ENCODE measurements at regions not wholly inside any gene's neighbourhood (a gene's known extent, or its start where the extent isn't known, plus 50 kb on each side); places are given as distances from the start of the nearest gene placed in this dataset.
"Not testable (repeated sequence)": the region's sequence is repeated elsewhere in the genome, so short reads cannot be mapped to it uniquely, and the experiment has no call there.

- no peak for ATAC-seq
- intact Hi-C loops (cut with DNase I): no loop called here
- DNase-seq (ENCODE audit: low spot score): no peak
Observed at GRCh38 chr9:80794197-80794596, 895.1 kb downstream of the TLE1 start.

- DNase-seq (ENCODE audit: low spot score): no peak
- ATAC-seq: no peak
- intact Hi-C loops (cut with DNase I): no loop called here
Observed at GRCh38 chr9:80793706-80794105, 895.6 kb downstream of the TLE1 start.

- ATAC-seq (no peak), DNase-seq (ENCODE audit: low spot score) (no peak)
- intact Hi-C loops (cut with DNase I): no loop called here
Observed at GRCh38 chr9:80792726-80793125, 896.6 kb downstream of the TLE1 start.

- ATAC-seq (no peak), DNase-seq (ENCODE audit: low spot score) (no peak)
- intact Hi-C loops (cut with DNase I): no loop called here
Observed at GRCh38 chr9:80791836-80792235, 897.5 kb downstream of the TLE1 start.

- intact Hi-C loops (cut with DNase I): no loop called here
- ATAC-seq: no peak
- DNase-seq (ENCODE audit: low spot score): no peak
Observed at GRCh38 chr9:80790764-80791163, 898.6 kb downstream of the TLE1 start.

GRCh38 chr9:80789831-80790230 lies 899.5 kb downstream of the TLE1 start:
- ATAC-seq: no peak
- intact Hi-C loops (cut with DNase I): no loop called here
- no peak for DNase-seq (ENCODE audit: low spot score)

GRCh38 chr9:80787636-80788035 lies 901.7 kb downstream of the TLE1 start:
- DNase-seq (ENCODE audit: low spot score) (no peak), ATAC-seq (no peak)
- intact Hi-C loops (cut with DNase I): no loop called here

GRCh38 chr9:80784647-80785046 lies 904.7 kb downstream of the TLE1 start:
- no peak for ATAC-seq
- DNase-seq (ENCODE audit: low spot score): no peak
- intact Hi-C loops (cut with DNase I): no loop called here

- intact Hi-C loops (cut with DNase I): no loop called here
- DNase-seq (ENCODE audit: low spot score) (no peak), ATAC-seq (no peak)
Observed at GRCh38 chr9:80775971-80776370, 913.4 kb downstream of the TLE1 start.

- no peak for DNase-seq (ENCODE audit: low spot score)
- intact Hi-C loops (cut with DNase I): no loop called here
- no peak for ATAC-seq
Observed at GRCh38 chr9:80775530-80775929, 913.8 kb downstream of the TLE1 start.

GRCh38 chr9:80771555-80772347 lies 917.6 kb downstream of the TLE1 start:
- no peak for ATAC-seq

GRCh38 chr9:80763536-80763935 lies 925.8 kb downstream of the TLE1 start:
- intact Hi-C loops (cut with DNase I): no loop called here
- no peak for ATAC-seq
- no peak for DNase-seq (ENCODE audit: low spot score)

More at GRCh38 chr9:80771555-80772347, 917.6 kb downstream of the TLE1 start:
- no peak for DNase-seq (ENCODE audit: low spot score)
- intact Hi-C loops (cut with DNase I): no loop called here

GRCh38 chr9:80755586-80755985 lies 933.8 kb downstream of the TLE1 start:
- no peak for DNase-seq (ENCODE audit: low spot score)
- intact Hi-C loops (cut with DNase I): no loop called here
- ATAC-seq: no peak

- ATAC-seq; DNase-seq (ENCODE audit: low spot score); intact Hi-C loops (cut with DNase I): not testable (repeated sequence)
Observed at GRCh38 chr9:80747056-80747455, 942.3 kb downstream of the TLE1 start.

GRCh38 chr9:80732506-80732905 lies 956.8 kb downstream of the TLE1 start:
- intact Hi-C loops (cut with DNase I): no loop called here
- ATAC-seq: no peak
- DNase-seq (ENCODE audit: low spot score): no peak

- ATAC-seq (no peak), DNase-seq (ENCODE audit: low spot score) (no peak)
- intact Hi-C loops (cut with DNase I): no loop called here
Observed at GRCh38 chr9:80720579-80720978, 968.8 kb downstream of the TLE1 start.

GRCh38 chr9:80707120-80707519 lies 982.2 kb downstream of the TLE1 start:
- intact Hi-C loops (cut with DNase I): no loop called here
- ATAC-seq: no peak
- DNase-seq (ENCODE audit: low spot score): no peak

GRCh38 chr9:80701061-80701460 lies 988.3 kb downstream of the TLE1 start:
- intact Hi-C loops (cut with DNase I): no loop called here
- DNase-seq (ENCODE audit: low spot score) (no peak), ATAC-seq (no peak)

- DNase-seq (ENCODE audit: low spot score) (no peak), ATAC-seq (no peak)
- intact Hi-C loops (cut with DNase I): no loop called here
Observed at GRCh38 chr9:80699511-80699998, 989.8 kb downstream of the TLE1 start.

GRCh38 chr9:80698725-80699410 lies 990.5 kb downstream of the TLE1 start:
- intact Hi-C loops (cut with DNase I): no loop called here
- ATAC-seq (no peak), DNase-seq (ENCODE audit: low spot score) (no peak)
